ENCODE measurements at regions not wholly inside any gene's neighbourhood (a gene's known extent, or its start where the extent isn't known, plus 50 kb on each side); places are given as distances from the start of the nearest gene placed in this dataset.

DNA sequence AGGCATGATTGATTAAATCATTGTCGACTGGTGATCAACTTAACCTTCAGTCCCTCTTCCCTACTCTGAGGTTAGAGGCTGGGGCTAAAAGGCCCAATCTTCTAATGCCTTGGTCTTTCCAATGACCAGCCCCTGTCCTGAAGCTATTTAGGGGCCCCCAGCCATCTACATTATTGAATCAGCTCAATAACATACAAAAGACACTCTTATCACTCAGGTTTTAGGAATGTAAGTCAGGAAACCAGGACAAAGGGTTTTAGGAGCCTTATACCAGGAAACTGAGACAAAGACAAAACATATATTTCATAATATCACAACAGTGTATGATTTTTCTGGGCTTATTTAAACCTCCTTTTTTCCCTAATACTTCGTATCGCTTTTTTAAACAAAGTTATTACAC, 198.6 kb downstream of the RNF152 start:
- TF ChIP-seq, protein P1, sequence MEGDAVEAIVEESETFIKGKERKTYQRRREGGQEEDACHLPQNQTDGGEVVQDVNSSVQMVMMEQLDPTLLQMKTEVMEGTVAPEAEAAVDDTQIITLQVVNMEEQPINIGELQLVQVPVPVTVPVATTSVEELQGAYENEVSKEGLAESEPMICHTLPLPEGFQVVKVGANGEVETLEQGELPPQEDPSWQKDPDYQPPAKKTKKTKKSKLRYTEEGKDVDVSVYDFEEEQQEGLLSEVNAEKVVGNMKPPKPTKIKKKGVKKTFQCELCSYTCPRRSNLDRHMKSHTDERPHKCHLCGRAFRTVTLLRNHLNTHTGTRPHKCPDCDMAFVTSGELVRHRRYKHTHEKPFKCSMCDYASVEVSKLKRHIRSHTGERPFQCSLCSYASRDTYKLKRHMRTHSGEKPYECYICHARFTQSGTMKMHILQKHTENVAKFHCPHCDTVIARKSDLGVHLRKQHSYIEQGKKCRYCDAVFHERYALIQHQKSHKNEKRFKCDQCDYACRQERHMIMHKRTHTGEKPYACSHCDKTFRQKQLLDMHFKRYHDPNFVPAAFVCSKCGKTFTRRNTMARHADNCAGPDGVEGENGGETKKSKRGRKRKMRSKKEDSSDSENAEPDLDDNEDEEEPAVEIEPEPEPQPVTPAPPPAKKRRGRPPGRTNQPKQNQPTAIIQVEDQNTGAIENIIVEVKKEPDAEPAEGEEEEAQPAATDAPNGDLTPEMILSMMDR (IDR thresholded peaks at IDR 0.05; ENCODE audit: low read depth, low read length), result no peak
- H3K4me3 ChIP-seq (ENCODE audit: low read depth, low read length), result no peak overlapping the region

DNA sequence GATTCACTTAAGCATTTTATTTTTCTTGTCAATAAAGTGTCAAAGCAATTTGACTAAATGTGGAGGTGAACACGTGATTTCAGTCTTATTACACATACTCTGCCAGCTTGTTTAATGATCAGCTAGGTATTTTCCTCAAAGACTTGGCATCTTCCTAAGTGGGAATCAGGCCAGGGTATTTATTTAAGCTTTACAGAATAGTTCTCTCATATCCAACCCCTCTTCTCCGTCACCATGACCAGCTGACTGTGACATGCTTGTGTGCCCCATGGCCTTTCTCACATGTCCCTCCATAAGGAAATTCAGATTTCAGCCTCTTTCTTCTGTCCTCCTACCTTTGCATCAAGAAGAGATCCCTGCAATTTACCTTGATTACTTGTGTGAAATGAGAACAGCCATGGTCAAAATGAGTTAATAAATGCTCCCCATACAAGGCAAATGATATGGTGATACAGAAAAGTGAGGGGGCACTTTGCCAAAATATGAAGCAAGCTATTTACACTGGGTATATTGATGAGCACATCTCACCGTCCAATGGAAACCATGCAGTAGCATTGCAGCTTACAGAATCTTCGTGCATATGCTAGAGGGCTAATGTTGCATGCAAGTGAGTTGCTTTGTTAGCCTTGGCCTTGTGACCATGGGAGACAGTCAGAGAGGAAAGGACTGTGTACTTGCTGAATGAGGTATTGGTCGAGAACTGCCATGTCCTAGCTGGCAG, 202.2 kb downstream of the RNF152 start:
- TF ChIP-seq, protein P1 (IDR thresholded peaks at IDR 0.05; ENCODE audit: low read depth, low read length), result no peak
- H3K4me3 ChIP-seq (ENCODE audit: low read depth, low read length), result no peak overlapping the region

DNA sequence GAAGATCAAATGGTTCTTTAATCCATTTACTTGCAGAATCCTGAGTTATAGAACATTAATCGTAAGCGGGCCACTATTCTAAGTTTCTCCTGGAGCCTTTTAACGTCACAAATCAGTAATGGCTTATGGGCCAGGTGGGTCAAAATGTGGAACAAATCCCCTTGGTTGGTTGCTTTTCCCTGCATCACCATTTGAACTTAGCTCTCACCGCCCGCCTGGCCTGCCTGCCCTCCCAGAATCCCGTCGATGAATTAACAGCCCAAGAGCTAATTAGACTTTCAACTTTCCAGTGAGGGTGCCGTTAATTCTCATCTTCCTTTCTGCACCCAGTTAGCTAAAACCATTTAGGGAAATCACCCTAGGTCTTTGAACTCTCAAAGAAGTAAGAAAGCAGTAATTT, 205.5 kb downstream of the RNF152 start:
- TF ChIP-seq, protein P1 (IDR thresholded peaks at IDR 0.05; ENCODE audit: low read depth, low read length), result no peak

DNA sequence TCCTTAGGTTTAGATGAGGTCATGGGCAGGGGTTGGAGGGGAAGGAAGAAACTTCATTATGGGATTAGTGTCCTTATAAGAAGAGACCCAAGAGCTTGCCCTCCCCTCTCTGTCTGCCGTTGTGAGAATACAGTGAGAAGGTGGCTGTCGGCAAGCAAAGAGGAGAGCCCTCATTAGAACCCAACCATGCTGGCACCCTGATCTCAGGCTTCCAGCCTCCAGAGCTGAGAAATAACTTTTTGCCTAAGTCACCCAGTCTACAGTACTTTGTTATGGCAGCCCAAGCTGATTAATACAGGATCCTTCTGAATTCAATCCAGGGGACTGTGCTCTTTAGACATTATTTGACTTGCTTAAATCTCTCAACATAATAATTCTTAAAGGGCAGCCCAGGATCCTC, 209.0 kb downstream of the RNF152 start:
- TF ChIP-seq, protein P1 (IDR thresholded peaks at IDR 0.05; ENCODE audit: low read depth, low read length), result no peak
- H3K4me3 ChIP-seq (ENCODE audit: low read depth, low read length), result no peak overlapping the region

More for the DNA sequence above, 205.5 kb downstream of the RNF152 start:
- no peak overlapping the region for H3K4me3 ChIP-seq (ENCODE audit: low read depth, low read length)

DNA sequence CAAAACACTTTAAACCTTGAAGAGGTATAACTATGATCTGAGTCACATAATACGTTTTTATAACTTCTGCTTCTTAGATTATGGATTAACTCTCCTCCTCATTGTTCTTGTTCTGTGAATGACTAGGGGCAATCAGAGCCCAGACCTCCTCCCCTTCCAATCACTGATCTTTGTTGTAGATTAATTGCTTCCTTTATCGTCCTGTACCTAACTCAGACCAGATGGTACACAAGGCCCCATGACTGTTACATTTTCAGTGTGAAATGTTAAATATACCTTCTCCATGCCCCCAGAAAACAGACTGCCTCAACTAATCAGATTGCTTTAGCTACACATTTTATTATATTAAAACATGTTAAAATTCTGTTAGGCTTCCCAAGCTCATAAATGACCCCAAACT, 211.7 kb downstream of the RNF152 start:
- TF ChIP-seq, protein P1 (IDR thresholded peaks at IDR 0.05; ENCODE audit: low read depth, low read length), result no peak

DNA sequence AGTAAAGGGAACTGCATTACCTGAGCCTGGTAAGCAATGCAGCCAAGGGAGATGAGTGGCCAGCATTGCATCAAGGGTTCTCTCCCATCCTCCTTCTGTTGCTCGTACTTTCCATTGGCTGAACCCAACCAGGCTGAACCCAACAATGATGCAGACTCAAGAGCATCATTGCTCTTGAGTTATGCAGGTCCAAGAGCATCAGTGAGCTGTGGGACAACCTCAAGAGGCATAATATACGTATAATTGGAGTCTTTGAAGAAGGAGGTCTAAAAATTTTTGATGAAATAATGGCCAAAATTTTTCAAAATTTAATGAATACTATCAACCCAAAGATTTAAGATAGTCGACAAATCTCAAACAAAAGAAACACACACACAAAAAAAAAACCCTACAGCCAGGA, 213.0 kb downstream of the RNF152 start:
- H3K4me3 ChIP-seq (ENCODE audit: low read depth, low read length), result no peak overlapping the region
- TF ChIP-seq, protein P1 (IDR thresholded peaks at IDR 0.05; ENCODE audit: low read depth, low read length), result no peak

More for the DNA sequence above, 211.7 kb downstream of the RNF152 start:
- H3K4me3 ChIP-seq (ENCODE audit: low read depth, low read length), result no peak overlapping the region

DNA sequence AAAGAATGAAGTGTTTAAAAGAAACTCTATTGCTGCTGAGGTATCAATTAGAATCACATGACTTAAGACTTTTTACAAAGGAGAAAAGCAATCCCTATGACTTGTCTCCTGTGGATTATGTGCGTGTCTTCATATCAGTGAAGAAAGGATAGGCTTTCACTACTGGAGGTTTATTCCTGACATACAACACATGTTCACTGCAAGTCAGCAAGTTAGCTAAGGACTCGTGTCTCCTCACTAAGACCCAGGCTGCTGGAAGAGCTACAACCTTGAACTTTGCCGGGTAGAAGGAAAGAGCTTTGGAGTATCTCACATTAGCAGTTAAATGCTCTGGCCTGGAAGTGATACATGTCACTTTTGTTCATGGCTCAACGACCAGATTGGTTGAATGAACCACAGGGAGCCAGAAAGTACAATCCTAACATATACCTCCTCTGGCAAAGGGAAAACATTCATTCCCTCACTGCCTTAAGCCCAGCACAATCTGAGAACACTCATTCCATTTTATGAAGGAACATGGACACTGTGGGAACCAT, 215.3 kb downstream of the RNF152 start:
- H3K4me3 ChIP-seq (ENCODE audit: low read depth, low read length), result no peak overlapping the region
- TF ChIP-seq, protein P1 (IDR thresholded peaks at IDR 0.05; ENCODE audit: low read depth, low read length), result no peak

Measured in WI38 (cell line).